SK-N-SH treated with all-trans-retinoic acid at 6 μM for 48 hours (cell line): ENCODE measurements at regions not wholly inside any gene's neighbourhood (a gene's known extent, or its start where the extent isn't known, plus 50 kb on each side); places are given as distances from the start of the nearest gene placed in this dataset.

Experiments
- ATAC-seq: fragments of 200-7000 bp; cut with Tn5 transposase; 3 replicates; pipeline ENCODE4 v1.9.1; 2020; ENCODE audit warnings: mild to moderate bottlenecking, moderate library complexity
- ARNTL ChIP-seq: fragments of 450-650 bp; formaldehyde crosslinking; IDR thresholded peaks from 2 replicates; pipeline ENCODE4 v1.5.0; 2020; ENCODE audit warnings: low read depth, mild to moderate bottlenecking, moderate library complexity, borderline replicate concordance
- BACH2 ChIP-seq: fragments of 250-450 bp; sonication (Bioruptor Pico); IDR thresholded peaks from 2 replicates; pipeline ENCODE4 v1.9.0; 2021; ENCODE audit warnings: mild to moderate bottlenecking, borderline replicate concordance
- CSDC2 ChIP-seq: fragments of 250-450 bp; sonication (Bioruptor Pico); IDR thresholded peaks from 2 replicates; pipeline ENCODE4 v1.5.0; 2020; ENCODE audit warnings: mild to moderate bottlenecking, moderate library complexity
- ESRRG ChIP-seq: fragments of 250-450 bp; sonication (Bioruptor Pico); IDR thresholded peaks from 2 replicates; pipeline ENCODE4 v1.6.1; 2021; ENCODE audit warnings: mild to moderate bottlenecking
- GLIS3 ChIP-seq: fragments of 250-450 bp; sonication (Bioruptor Pico); IDR thresholded peaks from 2 replicates; pipeline ENCODE4 v1.5.0; 2020; ENCODE audit warnings: mild to moderate bottlenecking, moderate library complexity
- ISL1 ChIP-seq: fragments of 250-450 bp; sonication (Bioruptor Pico); IDR thresholded peaks from 2 replicates; pipeline ENCODE4 v2.1.2; 2022; ENCODE audit warnings: mild to moderate bottlenecking, moderate library complexity
- OSR1 ChIP-seq: fragments of 250-450 bp; sonication (Bioruptor Pico); IDR thresholded peaks from 2 replicates; pipeline ENCODE4 v1.8.0; 2022; ENCODE audit warnings: moderate library complexity, mild to moderate bottlenecking, inconsistent platforms
- PPARA ChIP-seq: fragments of 250-450 bp; sonication (Bioruptor Pico); IDR thresholded peaks from 2 replicates; pipeline ENCODE4 v1.5.0; 2020; ENCODE audit warnings: mild to moderate bottlenecking, borderline replicate concordance
- RARB ChIP-seq: fragments of 250-450 bp; sonication (Bioruptor Pico); IDR thresholded peaks from 2 replicates; pipeline ENCODE4 v1.8.0; 2021; ENCODE audit warnings: mild to moderate bottlenecking, moderate library complexity
- TCF4 ChIP-seq: fragments of 250-450 bp; sonication (Bioruptor Pico); IDR thresholded peaks from 2 replicates; pipeline ENCODE4 v1.8.0; 2021; ENCODE audit warnings: mild to moderate bottlenecking, moderate library complexity, borderline replicate concordance
- TOX ChIP-seq: fragments of 250-450 bp; sonication (Bioruptor Pico); IDR thresholded peaks from 2 replicates; pipeline ENCODE4 v1.8.0; 2021; ENCODE audit warnings: mild to moderate bottlenecking, moderate library complexity, borderline replicate concordance
- ZC3H10 ChIP-seq: fragments of 250-450 bp; sonication (Bioruptor Pico); IDR thresholded peaks from 2 replicates; pipeline ENCODE4 v1.5.1; 2021; ENCODE audit warnings: mild to moderate bottlenecking, moderate library complexity
- ZFP3 ChIP-seq: fragments of 250-450 bp; sonication (Bioruptor Pico); IDR thresholded peaks from 2 replicates; pipeline ENCODE4 v1.5.0; 2020; ENCODE audit warnings: mild to moderate bottlenecking, moderate library complexity
- ZFP30 ChIP-seq: fragments of 450-650 bp; formaldehyde crosslinking; IDR thresholded peaks from 2 replicates; pipeline ENCODE4 v1.5.0; 2022; ENCODE audit warnings: mild to moderate bottlenecking, moderate library complexity
- ZNF565 ChIP-seq: fragments of 450-650 bp; formaldehyde crosslinking; conservative IDR thresholded peaks from 2 replicates; pipeline ENCODE4 v1.5.0; 2020; ENCODE audit warnings: low read depth, mild to moderate bottlenecking, moderate library complexity
- ZNF70 ChIP-seq: fragments of 450-650 bp; formaldehyde crosslinking; IDR thresholded peaks from 2 replicates; pipeline ENCODE4 v1.5.0; 2020; ENCODE audit warnings: mild to moderate bottlenecking, moderate library complexity
- ZNF8 ChIP-seq: fragments of 450-650 bp; formaldehyde crosslinking; IDR thresholded peaks from 2 replicates; pipeline ENCODE4 v1.5.0; 2020; ENCODE audit warnings: mild to moderate bottlenecking, moderate library complexity
- TF ChIP-seq, protein P1 (sequence below): fragments of 250-450 bp; sonication (Bioruptor Pico); IDR thresholded peaks from 2 replicates; pipeline ENCODE4 v1.5.1; 2021; ENCODE audit warnings: mild to moderate bottlenecking, moderate library complexity
- TF ChIP-seq, protein P2 (sequence below): fragments of 250-450 bp; sonication (Bioruptor Pico); IDR thresholded peaks from 2 replicates; pipeline ENCODE4 v1.8.0; 2020; ENCODE audit warnings: mild to moderate bottlenecking, moderate library complexity, borderline replicate concordance
- TF ChIP-seq, protein P3 (sequence below): fragments of 250-450 bp; sonication (Bioruptor Pico); IDR thresholded peaks from 2 replicates; pipeline ENCODE4 v1.5.1; 2020; ENCODE audit warnings: low read depth, mild to moderate bottlenecking, moderate library complexity
- TF ChIP-seq, protein P4 (sequence below): fragments of 250-450 bp; sonication (Bioruptor Pico); IDR thresholded peaks from 2 replicates; pipeline ENCODE4 v1.5.0; 2020; ENCODE audit warnings: mild to moderate bottlenecking, moderate library complexity

DNA sequence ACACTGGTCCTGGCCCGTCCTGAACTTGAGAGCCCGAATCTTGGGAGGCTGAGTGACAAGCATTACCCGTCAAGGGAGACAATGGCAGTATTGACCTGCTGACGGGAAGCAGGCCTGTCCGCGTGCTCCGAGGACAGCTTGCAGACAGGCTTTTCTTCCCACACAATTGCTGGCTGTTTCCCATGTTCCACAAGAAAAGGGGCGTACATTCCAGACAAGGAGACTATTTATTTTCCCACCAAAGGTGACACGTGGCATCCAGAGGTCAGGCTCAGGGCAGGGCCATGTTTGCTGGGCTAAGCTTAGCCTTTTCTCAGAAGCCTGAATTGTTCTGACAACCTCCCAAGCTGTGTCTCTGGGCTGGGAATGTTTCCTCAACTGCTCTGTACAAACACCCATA lies 86.9 kb upstream of the SPON1 start:
- no peak for ATAC-seq
- TF ChIP-seq CSDC2 (CRISPR knock-in tag) (no peak), ZFP3 (CRISPR knock-in tag) (no peak), RARB (CRISPR knock-in tag) (no peak), ESRRG (CRISPR knock-in tag) (no peak), GLIS3 (no peak), TCF4 (CRISPR knock-in tag) (no peak), PPARA (CRISPR knock-in tag) (no peak), BACH2 (CRISPR knock-in tag) (no peak), ISL1 (no peak), ARNTL (CRISPR knock-in tag) (no peak), ZFP30 (CRISPR knock-in tag) (no peak), ZC3H10 (no peak), ZNF565 (CRISPR knock-in tag) (no peak)
- TF ChIP-seq, protein P1, sequence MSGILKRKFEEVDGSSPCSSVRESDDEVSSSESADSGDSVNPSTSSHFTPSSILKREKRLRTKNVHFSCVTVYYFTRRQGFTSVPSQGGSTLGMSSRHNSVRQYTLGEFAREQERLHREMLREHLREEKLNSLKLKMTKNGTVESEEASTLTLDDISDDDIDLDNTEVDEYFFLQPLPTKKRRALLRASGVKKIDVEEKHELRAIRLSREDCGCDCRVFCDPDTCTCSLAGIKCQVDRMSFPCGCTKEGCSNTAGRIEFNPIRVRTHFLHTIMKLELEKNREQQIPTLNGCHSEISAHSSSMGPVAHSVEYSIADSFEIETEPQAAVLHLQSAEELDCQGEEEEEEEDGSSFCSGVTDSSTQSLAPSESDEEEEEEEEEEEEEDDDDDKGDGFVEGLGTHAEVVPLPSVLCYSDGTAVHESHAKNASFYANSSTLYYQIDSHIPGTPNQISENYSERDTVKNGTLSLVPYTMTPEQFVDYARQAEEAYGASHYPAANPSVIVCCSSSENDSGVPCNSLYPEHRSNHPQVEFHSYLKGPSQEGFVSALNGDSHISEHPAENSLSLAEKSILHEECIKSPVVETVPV: no peak
- TF ChIP-seq, protein P2, sequence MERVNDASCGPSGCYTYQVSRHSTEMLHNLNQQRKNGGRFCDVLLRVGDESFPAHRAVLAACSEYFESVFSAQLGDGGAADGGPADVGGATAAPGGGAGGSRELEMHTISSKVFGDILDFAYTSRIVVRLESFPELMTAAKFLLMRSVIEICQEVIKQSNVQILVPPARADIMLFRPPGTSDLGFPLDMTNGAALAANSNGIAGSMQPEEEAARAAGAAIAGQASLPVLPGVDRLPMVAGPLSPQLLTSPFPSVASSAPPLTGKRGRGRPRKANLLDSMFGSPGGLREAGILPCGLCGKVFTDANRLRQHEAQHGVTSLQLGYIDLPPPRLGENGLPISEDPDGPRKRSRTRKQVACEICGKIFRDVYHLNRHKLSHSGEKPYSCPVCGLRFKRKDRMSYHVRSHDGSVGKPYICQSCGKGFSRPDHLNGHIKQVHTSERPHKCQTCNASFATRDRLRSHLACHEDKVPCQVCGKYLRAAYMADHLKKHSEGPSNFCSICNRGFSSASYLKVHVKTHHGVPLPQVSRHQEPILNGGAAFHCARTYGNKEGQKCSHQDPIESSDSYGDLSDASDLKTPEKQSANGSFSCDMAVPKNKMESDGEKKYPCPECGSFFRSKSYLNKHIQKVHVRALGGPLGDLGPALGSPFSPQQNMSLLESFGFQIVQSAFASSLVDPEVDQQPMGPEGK (CRISPR knock-in tag): no peak

DNA sequence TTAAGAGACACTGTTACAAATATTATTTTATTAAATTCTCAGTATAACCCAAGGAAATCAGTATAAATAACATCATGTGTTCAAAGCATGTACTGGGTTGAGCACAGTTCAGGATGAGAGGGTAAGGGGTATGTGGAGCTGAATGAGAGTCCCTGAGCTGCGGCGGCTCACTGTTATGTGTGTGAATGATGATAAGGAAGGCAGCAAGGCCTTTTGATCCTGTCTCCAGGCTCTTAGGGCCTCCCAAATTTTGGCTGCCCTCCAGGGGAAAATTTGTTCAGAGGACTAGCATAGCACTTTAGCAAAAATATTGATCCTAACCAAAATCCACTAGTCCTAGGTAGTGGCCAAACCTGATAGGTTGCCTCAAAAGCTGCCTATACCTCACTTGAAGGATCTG lies 86.1 kb upstream of the SPON1 start:
- TF ChIP-seq, protein P3, sequence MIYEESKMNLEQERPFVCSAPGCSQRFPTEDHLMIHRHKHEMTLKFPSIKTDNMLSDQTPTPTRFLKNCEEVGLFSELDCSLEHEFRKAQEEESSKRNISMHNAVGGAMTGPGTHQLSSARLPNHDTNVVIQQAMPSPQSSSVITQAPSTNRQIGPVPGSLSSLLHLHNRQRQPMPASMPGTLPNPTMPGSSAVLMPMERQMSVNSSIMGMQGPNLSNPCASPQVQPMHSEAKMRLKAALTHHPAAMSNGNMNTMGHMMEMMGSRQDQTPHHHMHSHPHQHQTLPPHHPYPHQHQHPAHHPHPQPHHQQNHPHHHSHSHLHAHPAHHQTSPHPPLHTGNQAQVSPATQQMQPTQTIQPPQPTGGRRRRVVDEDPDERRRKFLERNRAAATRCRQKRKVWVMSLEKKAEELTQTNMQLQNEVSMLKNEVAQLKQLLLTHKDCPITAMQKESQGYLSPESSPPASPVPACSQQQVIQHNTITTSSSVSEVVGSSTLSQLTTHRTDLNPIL (CRISPR knock-in tag): no peak
- TF ChIP-seq PPARA (CRISPR knock-in tag): no peak
- TF ChIP-seq ESRRG (CRISPR knock-in tag): no peak
- no peak for TF ChIP-seq TOX (CRISPR knock-in tag)
- TF ChIP-seq ZNF565 (CRISPR knock-in tag): no peak
- no peak for TF ChIP-seq ZFP3 (CRISPR knock-in tag)
- TF ChIP-seq OSR1 (CRISPR knock-in tag): no peak
- no peak for TF ChIP-seq CSDC2 (CRISPR knock-in tag)
- TF ChIP-seq ZNF70: no peak
- no peak for TF ChIP-seq ZNF8 (CRISPR knock-in tag)
- TF ChIP-seq, protein P4, sequence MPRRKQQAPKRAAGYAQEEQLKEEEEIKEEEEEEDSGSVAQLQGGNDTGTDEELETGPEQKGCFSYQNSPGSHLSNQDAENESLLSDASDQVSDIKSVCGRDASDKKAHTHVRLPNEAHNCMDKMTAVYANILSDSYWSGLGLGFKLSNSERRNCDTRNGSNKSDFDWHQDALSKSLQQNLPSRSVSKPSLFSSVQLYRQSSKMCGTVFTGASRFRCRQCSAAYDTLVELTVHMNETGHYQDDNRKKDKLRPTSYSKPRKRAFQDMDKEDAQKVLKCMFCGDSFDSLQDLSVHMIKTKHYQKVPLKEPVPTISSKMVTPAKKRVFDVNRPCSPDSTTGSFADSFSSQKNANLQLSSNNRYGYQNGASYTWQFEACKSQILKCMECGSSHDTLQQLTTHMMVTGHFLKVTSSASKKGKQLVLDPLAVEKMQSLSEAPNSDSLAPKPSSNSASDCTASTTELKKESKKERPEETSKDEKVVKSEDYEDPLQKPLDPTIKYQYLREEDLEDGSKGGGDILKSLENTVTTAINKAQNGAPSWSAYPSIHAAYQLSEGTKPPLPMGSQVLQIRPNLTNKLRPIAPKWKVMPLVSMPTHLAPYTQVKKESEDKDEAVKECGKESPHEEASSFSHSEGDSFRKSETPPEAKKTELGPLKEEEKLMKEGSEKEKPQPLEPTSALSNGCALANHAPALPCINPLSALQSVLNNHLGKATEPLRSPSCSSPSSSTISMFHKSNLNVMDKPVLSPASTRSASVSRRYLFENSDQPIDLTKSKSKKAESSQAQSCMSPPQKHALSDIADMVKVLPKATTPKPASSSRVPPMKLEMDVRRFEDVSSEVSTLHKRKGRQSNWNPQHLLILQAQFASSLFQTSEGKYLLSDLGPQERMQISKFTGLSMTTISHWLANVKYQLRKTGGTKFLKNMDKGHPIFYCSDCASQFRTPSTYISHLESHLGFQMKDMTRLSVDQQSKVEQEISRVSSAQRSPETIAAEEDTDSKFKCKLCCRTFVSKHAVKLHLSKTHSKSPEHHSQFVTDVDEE (CRISPR knock-in tag): no peak
- TF ChIP-seq TCF4 (CRISPR knock-in tag): no peak
- TF ChIP-seq GLIS3: no peak
- TF ChIP-seq ZFP30 (CRISPR knock-in tag): no peak
- TF ChIP-seq, protein P1: no peak
- TF ChIP-seq RARB (CRISPR knock-in tag): no peak
- ATAC-seq: no peak

DNA sequence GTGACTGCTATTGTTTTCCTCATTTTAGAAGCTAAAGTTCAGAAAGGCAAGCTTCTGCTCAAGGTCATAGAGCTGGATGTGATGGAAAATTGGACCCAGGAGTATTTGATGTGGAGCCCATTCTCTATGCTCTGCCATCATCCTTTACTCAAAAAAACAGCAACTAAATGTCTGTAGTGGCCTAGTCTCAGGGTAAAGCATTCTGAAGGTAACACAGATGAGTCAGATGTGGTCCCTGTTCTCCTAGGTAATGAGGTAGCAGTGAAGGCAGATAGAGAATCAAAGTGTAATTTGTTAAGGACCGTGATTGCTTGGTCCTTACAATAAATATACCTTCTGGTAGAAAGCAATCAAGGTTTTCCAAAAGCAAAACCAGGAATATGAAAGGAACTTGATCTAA lies 84.4 kb upstream of the SPON1 start:
- no peak for ATAC-seq
- no peak for TF ChIP-seq ZNF70
- no peak for TF ChIP-seq TOX (CRISPR knock-in tag)
- TF ChIP-seq, protein P1: no peak
- TF ChIP-seq, protein P4 (CRISPR knock-in tag): no peak
- no peak for TF ChIP-seq OSR1 (CRISPR knock-in tag)
- TF ChIP-seq, protein P2 (CRISPR knock-in tag): no peak
- TF ChIP-seq TCF4 (CRISPR knock-in tag): no peak
- no peak for TF ChIP-seq RARB (CRISPR knock-in tag)
